ENCODE measurements at regions not wholly inside any gene's neighbourhood (a gene's known extent, or its start where the extent isn't known, plus 50 kb on each side); places are given as distances from the start of the nearest gene placed in this dataset.

GRCh38 chr16:54356391-54356790 lies 69.8 kb upstream of the IRX3 start:
- ChIA-PET CTCF (no interaction called here), POLR2A (no interaction called here)
- no peak for TF ChIP-seq CTCF (IDR thresholded peaks at IDR 0.05; ENCODE audit: control extremely low read depth, extremely low read depth, low read depth, missing control alignments)
- DNase-seq (ENCODE audit: extremely low spot score): no peak

GRCh38 chr16:54355251-54355650 lies 68.7 kb upstream of the IRX3 start:
- DNase-seq (ENCODE audit: extremely low spot score): no peak
- ChIA-PET CTCF (no interaction called here), POLR2A (no interaction called here)
- no peak for TF ChIP-seq CTCF (IDR thresholded peaks at IDR 0.05; ENCODE audit: control extremely low read depth, extremely low read depth, low read depth, missing control alignments)

- ChIA-PET POLR2A (no interaction called here), CTCF (no interaction called here)
- no peak for DNase-seq (ENCODE audit: extremely low spot score)
- no peak for TF ChIP-seq CTCF (IDR thresholded peaks at IDR 0.05; ENCODE audit: control extremely low read depth, extremely low read depth, low read depth, missing control alignments)
Observed at GRCh38 chr16:54353097-54353496, 66.5 kb upstream of the IRX3 start.

GRCh38 chr16:54351171-54351570 lies 64.6 kb upstream of the IRX3 start:
- CTCF ChIA-PET: interaction anchor here (0.8 kb wide), 1 partner anchor 20 kb away, joined by 3 read pairs; no protein-coding TSS in a partner anchor
- DNase-seq (ENCODE audit: extremely low spot score): no peak
- TF ChIP-seq CTCF (IDR thresholded peaks at IDR 0.05; ENCODE audit: control extremely low read depth, extremely low read depth, low read depth, missing control alignments): no peak
- POLR2A ChIA-PET: no interaction called here

- ChIA-PET POLR2A (no interaction called here), CTCF (interaction anchor here (1.1 kb wide), 1 partner anchor 17 kb away, joined by 3 read pairs; no protein-coding TSS in a partner anchor)
- no peak for TF ChIP-seq CTCF (IDR thresholded peaks at IDR 0.05; ENCODE audit: control extremely low read depth, extremely low read depth, low read depth, missing control alignments)
- DNase-seq (ENCODE audit: extremely low spot score): no peak
Observed at GRCh38 chr16:54347961-54348360, 61.4 kb upstream of the IRX3 start.

- CTCF ChIA-PET: no interaction called here
- no peak for TF ChIP-seq CTCF (IDR thresholded peaks at IDR 0.05; ENCODE audit: control extremely low read depth, extremely low read depth, low read depth, missing control alignments)
- DNase-seq (ENCODE audit: extremely low spot score): no peak
- POLR2A ChIA-PET: no interaction called here
Observed at GRCh38 chr16:54346041-54346440, 59.5 kb upstream of the IRX3 start.

All from GM10248 (cell line).